ENCODE measurements at regions not wholly inside any gene's neighbourhood (a gene's known extent, or its start where the extent isn't known, plus 50 kb on each side); places are given as distances from the start of the nearest gene placed in this dataset.

DNA sequence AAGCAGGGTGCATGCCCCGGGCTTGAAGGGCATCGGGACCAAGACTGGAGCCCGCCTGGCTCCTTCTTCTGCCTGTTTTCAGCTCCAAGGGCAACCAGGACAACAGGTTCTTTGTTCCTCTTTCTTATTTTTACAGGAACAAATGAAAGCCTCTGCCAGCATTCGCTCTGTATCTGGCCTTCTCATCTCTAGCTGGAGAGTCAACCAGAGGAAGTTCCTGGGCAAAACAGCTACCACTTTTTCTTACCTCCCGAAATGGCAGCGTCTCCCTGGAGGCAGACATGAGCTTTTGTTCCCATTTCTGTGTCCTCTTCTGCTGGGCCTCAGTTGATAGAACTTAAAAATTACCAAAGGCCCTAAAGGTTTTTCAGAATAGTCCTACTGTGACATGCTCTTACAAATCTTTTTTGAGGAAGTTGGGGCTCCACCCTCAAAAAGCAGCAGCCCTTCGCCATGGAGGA, 74.1 kb upstream of the NAA20 start:
- no peak for TF ChIP-seq POLR2AphosphoS5 (IDR thresholded peaks at IDR 0.05; ENCODE audit: borderline replicate concordance, low read depth, low read length)
- no peak for TF ChIP-seq EZH2 (IDR thresholded peaks at IDR 0.05)
- no peak for TF ChIP-seq FOXP2 (optimal IDR thresholded peaks at IDR 0.05; ENCODE audit: control extremely low read depth, extremely low read length, insufficient read depth)
